Body of pancreas (tissue), 4 donors: ENCODE measurements at regions not wholly inside any gene's neighbourhood (a gene's known extent, or its start where the extent isn't known, plus 50 kb on each side); places are given as distances from the start of the nearest gene placed in this dataset.

Experiments used
- POLR2A ChIP-seq, 3 donors: fragments of 450-650 bp; IDR thresholded peaks; one replicate each; pipeline ENCODE4 v1.6.1; 2016; ENCODE audit warnings: antibody characterized with exemption in 3 of 3, mild to moderate bottlenecking in 2 of 3
- TF ChIP-seq, protein P1 (sequence below), 7 experiments: fragments of 450-650 bp in 4 of 7; fragments of 200-600 bp in 3 of 7; sonication (generic) in 3 of 7; IDR thresholded peaks; one replicate each; pipeline ENCODE4 v1.5.1; 2016 to 2019; ENCODE audit warnings: antibody characterized with exemption in 7 of 7

DNA sequence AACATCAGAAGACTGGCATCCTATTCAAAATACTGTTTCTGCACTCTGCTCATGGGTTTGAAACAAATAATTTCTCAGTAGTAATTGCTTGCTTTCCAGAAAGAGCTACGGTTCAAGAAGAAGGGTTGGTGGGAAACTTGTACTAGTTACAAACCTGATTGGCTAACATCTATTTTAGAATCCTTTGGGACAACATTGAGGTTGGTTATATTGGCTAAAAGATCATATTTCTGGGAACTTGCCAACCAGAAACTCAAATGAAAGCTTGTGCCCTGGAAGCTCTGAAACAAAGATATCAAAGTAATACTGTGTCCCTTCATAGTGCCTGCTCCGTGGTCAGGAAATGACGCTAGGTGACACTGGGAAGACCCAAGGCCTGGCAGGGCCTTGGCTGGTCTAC lies 141.7 kb downstream of the LACC1 start:
- TF ChIP-seq, protein P1, sequence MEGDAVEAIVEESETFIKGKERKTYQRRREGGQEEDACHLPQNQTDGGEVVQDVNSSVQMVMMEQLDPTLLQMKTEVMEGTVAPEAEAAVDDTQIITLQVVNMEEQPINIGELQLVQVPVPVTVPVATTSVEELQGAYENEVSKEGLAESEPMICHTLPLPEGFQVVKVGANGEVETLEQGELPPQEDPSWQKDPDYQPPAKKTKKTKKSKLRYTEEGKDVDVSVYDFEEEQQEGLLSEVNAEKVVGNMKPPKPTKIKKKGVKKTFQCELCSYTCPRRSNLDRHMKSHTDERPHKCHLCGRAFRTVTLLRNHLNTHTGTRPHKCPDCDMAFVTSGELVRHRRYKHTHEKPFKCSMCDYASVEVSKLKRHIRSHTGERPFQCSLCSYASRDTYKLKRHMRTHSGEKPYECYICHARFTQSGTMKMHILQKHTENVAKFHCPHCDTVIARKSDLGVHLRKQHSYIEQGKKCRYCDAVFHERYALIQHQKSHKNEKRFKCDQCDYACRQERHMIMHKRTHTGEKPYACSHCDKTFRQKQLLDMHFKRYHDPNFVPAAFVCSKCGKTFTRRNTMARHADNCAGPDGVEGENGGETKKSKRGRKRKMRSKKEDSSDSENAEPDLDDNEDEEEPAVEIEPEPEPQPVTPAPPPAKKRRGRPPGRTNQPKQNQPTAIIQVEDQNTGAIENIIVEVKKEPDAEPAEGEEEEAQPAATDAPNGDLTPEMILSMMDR (IDR thresholded peaks at IDR 0.05) = no peak
- TF ChIP-seq POLR2A (IDR thresholded peaks at IDR 0.05) = no peak
